Adrenal gland (tissue), 9 donors: ENCODE measurements at regions not wholly inside any gene's neighbourhood (a gene's known extent, or its start where the extent isn't known, plus 50 kb on each side); places are given as distances from the start of the nearest gene placed in this dataset.
"Not testable (repeated sequence)": the region's sequence is repeated elsewhere in the genome, so short reads cannot be mapped to it uniquely, and the experiment has no call there.

Experiments used
- DNase-seq, 7 donors: peaks; one replicate each; pipeline ENCODE4 v3.0.0-alpha.2; 2019 to 2020
- H3K27ac ChIP-seq, 5 donors: fragments of 200-600 bp; sonication (generic) in 4 of 5; 1 replicate in 3 of 5; 2 replicates in 2 of 5; pipeline versions ENCODE4 v1.5.1 to v1.8.0; 2016 to 2020; ENCODE audit warnings: mild to moderate bottlenecking in 1 of 5
- H3K27me3 ChIP-seq: fragments of 200-600 bp; 2 replicates; pipeline ENCODE4 v1.8.0; 2021
- H3K36me3 ChIP-seq, 2 donors: fragments of 200-600 bp; replicated peaks in 1 of 2; 1 replicate in 1 of 2; 2 replicates in 1 of 2; pipeline versions ENCODE4 v1.5.1 to v1.8.0; 2018 to 2022
- H3K4me1 ChIP-seq, 2 donors: fragments of 200-600 bp; replicated peaks in 1 of 2; 1 replicate in 1 of 2; 2 replicates in 1 of 2; pipeline versions ENCODE4 v1.5.1 to v1.8.0; 2018 to 2021
- H3K4me3 ChIP-seq, 4 donors: fragments of 200-600 bp; sonication (generic) in 3 of 4; one replicate each; pipeline ENCODE4 v1.5.1; 2016 to 2018
- H3K9me3 ChIP-seq, 3 donors: fragments of 200-600 bp; sonication (generic) in 1 of 3; replicated peaks in 1 of 3; 1 replicate in 2 of 3; 2 replicates in 1 of 3; pipeline versions ENCODE4 v1.5.1 to v1.8.0; 2016 to 2021
- WGBS, 4 donors: extraction: QIAGEN DNeasy Blood & Tissue Kit in 2 of 4; methylation state at CpG; one replicate each; pipeline versions ENCODE4 v1.1.5 to v1.1.7; 2013 to 2017; 5-methylcytosine and 5-hydroxymethylcytosine counted together
- intact Hi-C, 2 donors: fragments of 100-400 bp; cut with DNase I; formaldehyde crosslinking; loops; one replicate each; pipeline versions ENCODE4 v1.14.1 to v1.15.0; 2022 to 2023
- donor health status: healthy with polysubstance abuse.
- donor health status: Bipolar disorder and iron deficiency.
- donor health status: DM: yes; HTN: yes; CAD: no.
- donor health status: DM: no; HTN: no; CAD: no.
- donor health status: DM: no; HTN: no; CAD: no.

DNA sequence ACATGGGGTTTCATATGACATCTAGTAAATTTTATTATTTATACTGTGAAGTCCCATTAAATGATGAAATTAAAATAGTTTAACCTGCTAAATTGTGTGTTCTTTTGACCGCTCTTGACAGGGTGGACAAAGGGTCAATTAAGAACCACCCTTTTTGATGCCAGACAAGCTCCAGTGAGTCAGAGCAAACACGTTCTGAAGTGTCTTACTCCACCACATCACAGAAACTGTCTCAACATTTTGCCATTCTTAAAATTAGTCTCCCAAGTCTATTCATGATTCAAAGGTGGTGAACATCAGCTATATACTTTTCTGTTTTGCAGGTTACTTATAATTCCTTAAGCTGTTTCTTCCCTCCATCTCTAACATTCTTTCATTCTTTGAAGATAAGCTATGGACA lies 142.1 kb downstream of the SPATA31A6 start:
- H3K9me3 ChIP-seq, H3K27ac ChIP-seq, intact Hi-C loops, DNase-seq, H3K36me3 ChIP-seq, H3K4me3 ChIP-seq, H3K27me3 ChIP-seq, H3K4me1 ChIP-seq: not testable (repeated sequence)
- WGBS, 4 donors = 62 to 69% (median 65%) methylated on average over 2 of the region's 2 CpGs

DNA sequence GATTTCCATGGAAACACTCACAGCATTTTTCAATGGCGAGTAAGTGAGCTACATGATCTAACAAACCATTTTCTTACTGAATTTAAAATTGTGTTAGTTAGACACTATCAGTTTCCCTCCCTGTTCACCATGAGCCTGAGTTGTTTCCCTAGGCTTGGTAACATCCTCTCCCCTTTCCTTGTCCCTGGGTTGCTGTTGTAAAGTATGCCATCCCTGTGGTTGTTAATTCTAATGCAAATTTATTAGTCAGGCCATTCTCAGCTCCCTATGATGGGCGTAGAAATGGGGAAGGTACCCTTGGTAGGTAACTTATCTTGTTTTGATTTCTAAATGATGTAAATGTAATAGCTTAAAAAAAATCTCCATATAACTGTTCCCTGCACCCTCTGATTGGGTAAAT lies 143.0 kb downstream of the SPATA31A6 start:
- DNase-seq, H3K9me3 ChIP-seq, H3K27me3 ChIP-seq, H3K36me3 ChIP-seq, H3K27ac ChIP-seq, H3K4me3 ChIP-seq, intact Hi-C loops, H3K4me1 ChIP-seq: not testable (repeated sequence)
- 71 to 88% (median 82%) methylated on average over 1 to 2 of the region's 2 CpGs for WGBS, 4 donors

DNA sequence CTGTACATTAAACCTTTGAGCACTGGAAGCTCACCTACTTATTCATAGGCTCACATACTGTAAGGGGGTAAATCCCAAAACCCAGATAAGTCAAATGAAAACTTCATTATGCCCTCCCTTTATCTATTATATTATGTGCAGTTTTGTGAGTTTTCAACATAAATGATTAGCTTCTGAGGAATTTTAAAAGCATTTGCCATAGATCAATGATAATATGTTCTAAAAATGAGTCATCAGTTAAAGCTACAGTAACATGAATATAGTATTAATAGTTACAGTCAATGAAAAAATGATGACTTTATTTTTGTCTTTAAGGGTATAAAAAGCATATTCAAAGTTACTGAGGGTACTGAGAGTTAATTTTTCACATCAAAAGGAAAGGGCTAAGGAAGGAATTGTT lies 151.9 kb downstream of the SPATA31A6 start:
- intact Hi-C loops, H3K4me1 ChIP-seq, H3K27ac ChIP-seq, H3K9me3 ChIP-seq, H3K4me3 ChIP-seq, H3K27me3 ChIP-seq, DNase-seq, H3K36me3 ChIP-seq: not testable (repeated sequence)

DNA sequence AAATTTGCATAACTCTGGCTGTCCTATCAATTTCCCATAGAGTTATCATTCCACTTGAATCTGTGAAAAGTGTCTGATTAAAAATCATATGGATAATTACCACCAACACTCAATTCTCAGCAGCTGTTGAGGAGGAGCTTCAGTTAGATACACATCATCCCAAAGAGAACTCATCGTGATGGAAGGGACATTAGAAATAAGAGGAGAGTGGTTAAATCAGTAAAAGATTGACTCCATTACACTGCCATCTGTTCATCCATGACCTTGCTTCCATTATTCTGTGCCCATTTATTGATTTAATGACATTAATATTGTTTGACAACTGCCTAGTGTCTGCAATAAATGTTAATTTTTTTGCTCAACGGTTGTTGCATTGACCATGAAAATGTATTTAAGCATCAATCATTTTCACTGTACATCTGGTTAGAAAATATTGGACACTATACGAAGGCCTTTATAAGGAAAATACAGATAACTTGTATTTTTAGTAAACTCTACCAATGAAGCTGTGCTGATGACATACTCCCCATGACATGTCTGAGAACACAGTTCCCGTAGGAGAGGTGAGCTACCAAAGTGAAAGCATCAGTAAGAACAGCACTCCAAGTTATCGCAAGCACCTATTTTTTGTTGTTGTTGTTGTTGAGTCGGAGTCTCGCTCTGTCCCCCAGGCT lies 152.7 kb downstream of the SPATA31A6 start:
- 72 to 78% (median 77%) methylated on average over 7 of the region's 7 CpGs for WGBS, 4 donors
- H3K4me3 ChIP-seq, intact Hi-C loops, H3K36me3 ChIP-seq, H3K4me1 ChIP-seq, H3K9me3 ChIP-seq, H3K27ac ChIP-seq, H3K27me3 ChIP-seq, DNase-seq: not testable (repeated sequence)

DNA sequence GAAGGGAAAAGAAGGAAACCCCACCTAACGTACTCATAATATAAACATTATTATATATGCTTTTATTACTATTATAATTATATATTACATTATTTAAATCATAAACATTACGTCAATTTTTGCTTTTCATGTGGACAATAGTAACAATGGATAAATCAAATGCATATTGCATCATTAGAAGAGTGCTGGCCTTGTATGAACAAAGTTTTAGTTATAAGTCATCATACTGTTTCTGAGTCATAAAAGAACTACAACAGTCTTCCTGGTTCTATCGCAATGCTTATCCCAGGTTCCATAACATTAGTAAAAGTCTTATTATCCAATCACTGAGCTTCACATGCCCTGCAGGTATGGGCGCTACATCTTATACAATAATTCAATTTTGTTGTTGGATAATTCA lies 154.8 kb downstream of the SPATA31A6 start:
- H3K36me3 ChIP-seq, H3K27me3 ChIP-seq, H3K4me3 ChIP-seq, H3K27ac ChIP-seq, intact Hi-C loops, H3K9me3 ChIP-seq, H3K4me1 ChIP-seq, DNase-seq: not testable (repeated sequence)
- 75 to 80% (median 79%) methylated on average over 4 of the region's 4 CpGs for WGBS, 4 donors

DNA sequence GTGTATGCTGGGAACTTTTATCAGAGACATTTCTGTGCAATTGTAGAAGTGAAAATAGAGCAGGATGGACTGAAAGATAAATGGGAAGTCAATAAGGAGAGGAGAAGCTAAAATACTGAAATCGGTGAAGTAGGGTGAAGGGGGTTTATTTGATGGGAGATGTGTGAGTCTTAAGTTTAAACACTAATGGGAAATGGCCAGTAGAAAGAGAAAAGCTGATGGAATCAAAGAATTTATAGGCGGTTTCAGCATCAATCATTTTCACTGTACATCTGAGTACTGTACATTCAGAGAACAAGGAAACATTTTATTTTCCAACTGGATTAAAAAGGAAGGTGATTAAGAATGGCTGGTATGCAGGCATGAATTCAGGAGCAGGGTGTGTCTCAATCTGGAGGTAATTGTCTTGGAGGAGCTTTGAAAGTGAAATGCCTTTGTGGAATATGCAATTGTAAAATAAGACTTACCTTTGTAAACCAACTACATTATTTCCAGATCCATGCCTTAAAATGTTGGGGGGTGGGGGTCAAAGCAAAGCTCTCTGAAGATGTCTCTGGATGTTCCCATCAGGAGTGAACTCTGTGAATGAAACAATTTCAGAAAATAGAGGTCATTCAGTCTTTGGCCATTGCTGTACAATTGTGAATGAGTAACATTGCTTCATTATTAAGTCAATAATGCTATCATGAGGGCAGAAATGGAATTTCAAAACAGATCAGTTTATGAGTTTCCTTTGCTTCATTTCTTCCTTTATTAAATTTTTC lies 156.4 kb downstream of the SPATA31A6 start:
- DNase-seq, H3K4me3 ChIP-seq, H3K36me3 ChIP-seq, H3K9me3 ChIP-seq, H3K27me3 ChIP-seq, H3K27ac ChIP-seq, intact Hi-C loops, H3K4me1 ChIP-seq: not testable (repeated sequence)
- 75 to 87% (median 79%) methylated on average over 2 of the region's 2 CpGs for WGBS, 4 donors

DNA sequence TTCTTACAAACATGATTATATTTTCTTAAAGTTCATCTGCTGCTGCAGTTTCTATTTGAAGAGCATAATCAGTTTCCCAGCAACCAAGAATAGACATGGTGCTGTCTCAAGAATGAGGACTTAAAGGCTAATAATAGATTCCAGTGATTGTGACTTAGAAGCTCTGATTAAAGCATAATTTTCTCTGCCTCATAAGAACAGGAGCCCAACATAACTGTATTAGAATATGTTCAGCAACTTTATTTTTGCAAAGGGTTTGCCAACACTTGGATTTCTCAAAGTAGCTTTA lies 156.9 kb downstream of the SPATA31A6 start:
- DNase-seq = not testable (repeated sequence)

DNA sequence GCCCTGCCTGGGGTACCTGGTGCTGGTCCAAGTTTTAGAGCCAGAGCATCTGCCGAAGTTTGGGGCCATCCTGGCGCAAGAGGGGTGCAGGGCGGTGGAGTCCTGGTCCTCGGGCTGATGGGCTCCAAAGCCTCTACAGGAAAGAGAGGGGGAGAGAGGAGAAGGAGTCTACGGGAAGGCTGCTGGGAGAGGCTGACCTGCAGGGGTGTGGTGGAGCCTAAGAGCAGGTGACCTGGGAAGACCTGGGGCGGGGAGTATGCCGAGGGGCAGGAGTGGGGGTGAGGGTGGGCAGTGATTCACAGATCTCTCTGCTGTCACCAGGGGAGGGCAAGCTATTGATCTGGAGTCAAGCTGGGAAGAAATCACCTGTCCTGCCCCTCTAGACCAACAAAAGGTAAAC lies 158.4 kb downstream of the SPATA31A6 start:
- intact Hi-C loops, H3K9me3 ChIP-seq, H3K27me3 ChIP-seq, H3K36me3 ChIP-seq, H3K4me1 ChIP-seq, DNase-seq, H3K4me3 ChIP-seq, H3K27ac ChIP-seq: not testable (repeated sequence)
- 72 to 92% (median 82%) methylated on average over 6 to 7 of the region's 7 CpGs for WGBS, 4 donors

More for the DNA sequence above, 156.9 kb downstream of the SPATA31A6 start:
- H3K4me3 ChIP-seq, H3K27ac ChIP-seq, H3K36me3 ChIP-seq, H3K9me3 ChIP-seq, H3K4me1 ChIP-seq, intact Hi-C loops, H3K27me3 ChIP-seq: not testable (repeated sequence)

DNA sequence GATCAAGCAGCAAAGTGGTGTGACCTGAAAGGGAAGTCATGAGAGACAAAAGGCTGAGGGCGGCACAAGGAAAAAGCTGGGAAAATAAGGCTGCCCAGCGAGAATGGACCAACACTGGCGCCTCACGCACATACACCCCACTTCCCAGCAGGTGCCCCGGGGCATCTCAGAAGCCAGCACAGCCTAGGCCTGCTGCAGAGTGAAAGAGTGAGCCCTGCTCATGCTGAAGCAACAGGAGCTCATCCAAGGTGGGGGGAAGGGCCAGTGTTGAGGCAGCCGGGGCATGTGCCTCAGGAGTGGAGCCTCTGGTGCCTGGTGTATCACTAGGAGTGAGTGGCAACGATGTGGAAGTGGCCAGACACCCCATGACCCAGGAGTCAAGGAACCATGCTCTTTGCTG lies 158.8 kb downstream of the SPATA31A6 start:
- H3K27me3 ChIP-seq, H3K9me3 ChIP-seq, H3K4me1 ChIP-seq, DNase-seq, intact Hi-C loops, H3K27ac ChIP-seq, H3K4me3 ChIP-seq, H3K36me3 ChIP-seq: not testable (repeated sequence)
- 82 to 86% (median 86%) methylated on average over 5 to 6 of the region's 7 CpGs; no CpG with 5 or more reads in 1 of the 4 donors for WGBS, 4 donors

DNA sequence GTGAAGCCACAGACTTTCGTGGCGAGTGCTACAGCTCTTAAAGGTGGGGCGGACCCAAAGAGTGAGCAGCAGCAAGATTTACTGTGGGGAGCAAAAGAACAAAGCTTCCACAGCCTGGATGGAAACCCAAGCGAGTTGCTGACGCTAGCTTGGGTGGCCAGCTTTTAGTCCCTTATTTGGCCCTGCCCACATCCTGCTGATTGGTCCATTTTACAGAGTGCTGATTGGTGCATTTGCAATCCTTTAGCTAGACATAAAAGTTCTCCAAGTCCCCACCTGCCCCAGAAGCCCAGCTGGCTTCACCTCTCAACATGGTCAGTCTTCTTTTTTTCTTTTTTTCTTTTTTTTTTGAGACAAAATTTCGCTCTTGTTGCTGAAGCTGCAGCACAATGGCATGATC lies 161.0 kb downstream of the SPATA31A6 start:
- DNase-seq, intact Hi-C loops, H3K4me1 ChIP-seq, H3K27ac ChIP-seq, H3K36me3 ChIP-seq, H3K4me3 ChIP-seq, H3K27me3 ChIP-seq, H3K9me3 ChIP-seq: not testable (repeated sequence)
- 86 to 95% (median 89%) methylated on average over 6 of the region's 6 CpGs for WGBS, 4 donors

DNA sequence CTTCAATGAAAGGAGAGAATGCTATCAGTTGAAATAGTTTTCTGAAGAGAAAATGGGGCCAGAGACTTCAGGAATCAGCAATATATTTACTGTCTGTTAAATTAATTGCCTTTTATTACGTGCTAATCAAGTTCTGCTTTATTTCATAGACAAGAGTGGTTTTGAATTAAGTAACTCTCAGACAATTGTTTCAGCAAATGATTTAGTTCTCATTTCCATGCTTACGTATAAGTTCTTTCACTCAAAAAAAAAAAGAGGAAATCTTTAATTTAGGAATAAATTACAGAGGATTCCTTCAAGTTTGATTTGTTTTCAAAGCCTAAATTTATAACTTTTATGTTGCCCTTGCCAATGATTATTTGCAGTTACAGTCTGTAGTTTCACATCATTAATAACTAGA lies 163.5 kb downstream of the SPATA31A6 start:
- H3K4me1 ChIP-seq, H3K9me3 ChIP-seq, intact Hi-C loops, H3K4me3 ChIP-seq, DNase-seq, H3K36me3 ChIP-seq, H3K27ac ChIP-seq, H3K27me3 ChIP-seq: not testable (repeated sequence)
- 49 to 66% (median 64%) methylated on average over 2 of the region's 2 CpGs for WGBS, 4 donors
